Erythroblast (primary cell): ENCODE measurements at regions not wholly inside any gene's neighbourhood (a gene's known extent, or its start where the extent isn't known, plus 50 kb on each side); places are given as distances from the start of the nearest gene placed in this dataset.
"Not testable (repeated sequence)": the region's sequence is repeated elsewhere in the genome, so short reads cannot be mapped to it uniquely, and the experiment has no call there.

Experiments
- DNase-seq, 2 experiments: peaks; one replicate each; lab custom pipeline; 2025; lab: John Stamatoyannopoulos, UW
- GATA1 ChIP-seq: IDR thresholded peaks from 2 replicates; pipeline ENCODE4 v1.6.1; 2011; ENCODE audit warnings: low read depth, mild to moderate bottlenecking, control low read depth, low read length, moderate library complexity
- POLR2A ChIP-seq: IDR thresholded peaks from 2 replicates; pipeline ENCODE4 v1.6.1; 2011; ENCODE audit warnings: mild to moderate bottlenecking, low read length

GRCh38 chr5:39661026-39661779, 236.4 kb upstream of the DAB2 start:
- no peak for DNase-seq
- TF ChIP-seq GATA1 (no peak), POLR2A (no peak)

GRCh38 chr5:39660020-39660419, 235.2 kb upstream of the DAB2 start:
- TF ChIP-seq GATA1 = no peak
- no peak for TF ChIP-seq POLR2A
- DNase-seq = no peak

- TF ChIP-seq POLR2A (no peak), GATA1 (no peak)
These were observed 234.1 kb upstream of the DAB2 start for GRCh38 chr5:39658866-39659265.

GRCh38 chr5:39657943-39658342, 233.2 kb upstream of the DAB2 start:
- TF ChIP-seq GATA1 (no peak), POLR2A (no peak)
- no peak for DNase-seq

More at GRCh38 chr5:39658866-39659265, 234.1 kb upstream of the DAB2 start:
- no peak for DNase-seq

- TF ChIP-seq POLR2A (no peak), GATA1 (no peak)
- no peak for DNase-seq
These were observed 231.8 kb upstream of the DAB2 start for GRCh38 chr5:39656600-39656999.

GRCh38 chr5:39654715-39655114, 229.9 kb upstream of the DAB2 start:
- TF ChIP-seq GATA1 = no peak
- no peak for TF ChIP-seq POLR2A
- DNase-seq = no peak

GRCh38 chr5:39652481-39652880, 227.7 kb upstream of the DAB2 start:
- not testable (repeated sequence) for DNase-seq

- no peak for DNase-seq
- TF ChIP-seq GATA1 (no peak), POLR2A (no peak)
These were observed 227.3 kb upstream of the DAB2 start for GRCh38 chr5:39652036-39652435.

GRCh38 chr5:39650008-39650762, 225.4 kb upstream of the DAB2 start:
- TF ChIP-seq POLR2A (no peak), GATA1 (no peak)
- no peak for DNase-seq

GRCh38 chr5:39648848-39649227, 224.1 kb upstream of the DAB2 start:
- TF ChIP-seq POLR2A = no peak
- no peak for TF ChIP-seq GATA1
- no peak for DNase-seq

GRCh38 chr5:39648085-39648847, 223.5 kb upstream of the DAB2 start:
- no peak for DNase-seq
- TF ChIP-seq POLR2A (no peak), GATA1 (no peak)

- DNase-seq = no peak
- no peak for TF ChIP-seq GATA1
- no peak for TF ChIP-seq POLR2A
These were observed 215.8 kb upstream of the DAB2 start for GRCh38 chr5:39640552-39640951.

- DNase-seq = no peak
- no peak for TF ChIP-seq GATA1
- no peak for TF ChIP-seq POLR2A
These were observed 214.9 kb upstream of the DAB2 start for GRCh38 chr5:39639618-39640089.

GRCh38 chr5:39638813-39639212, 214.0 kb upstream of the DAB2 start:
- TF ChIP-seq POLR2A (no peak), GATA1 (no peak)
- DNase-seq = no peak

- DNase-seq = no peak
- no peak for TF ChIP-seq POLR2A
- no peak for TF ChIP-seq GATA1
These were observed 208.3 kb upstream of the DAB2 start for GRCh38 chr5:39633057-39633456.

- DNase-seq = no peak
- TF ChIP-seq GATA1 (no peak), POLR2A (no peak)
These were observed 207.2 kb upstream of the DAB2 start for GRCh38 chr5:39631958-39632357.
